Ovary (tissue), 7 donors: ENCODE measurements at regions not wholly inside any gene's neighbourhood (a gene's known extent, or its start where the extent isn't known, plus 50 kb on each side); places are given as distances from the start of the nearest gene placed in this dataset.

Source experiments
- DNase-seq, 5 donors: peaks; one replicate each; pipeline ENCODE4 v3.0.0-alpha.2; 2019 to 2020
- H3K27ac ChIP-seq, 2 donors: fragments of 200-600 bp; one replicate each; pipeline versions ENCODE4 v1.5.1 to v1.8.0; 2019 to 2022
- H3K27me3 ChIP-seq: fragments of 200-600 bp; one replicate; pipeline ENCODE4 v1.8.0; 2022
- H3K36me3 ChIP-seq: fragments of 200-600 bp; sonication (generic); one replicate; pipeline ENCODE4 v1.5.1; 2019
- H3K4me1 ChIP-seq: one replicate; pipeline ENCODE4 v1.8.1; 2013; ENCODE audit warnings: mild to moderate bottlenecking, moderate library complexity; ENCODE audit not compliant: insufficient read depth
- H3K4me3 ChIP-seq: fragments of 200-600 bp; sonication (generic); one replicate; pipeline ENCODE4 v1.5.1; 2017
- H3K9me3 ChIP-seq, 2 donors: fragments of 200-600 bp in 1 of 2; sonication (generic) in 1 of 2; one replicate each; pipeline versions ENCODE4 v1.5.1 to v1.8.1; 2013 to 2019; ENCODE audit warnings: mild to moderate bottlenecking in 1 of 2, moderate library complexity in 1 of 2
- CTCF ChIP-seq, 3 donors: fragments of 450-650 bp in 2 of 3; fragments of 200-600 bp in 1 of 3; IDR thresholded peaks; one replicate each; pipeline versions ENCODE4 v1.5.1 to v1.8.0; 2016 to 2022; ENCODE audit warnings: antibody characterized with exemption in 3 of 3, mild to moderate bottlenecking in 1 of 3
- EP300 ChIP-seq: sonication (generic); formaldehyde crosslinking; IDR thresholded peaks from one replicate; pipeline ENCODE4 v1.6.1; 2017; ENCODE audit warnings: antibody characterized with exemption
- POLR2A ChIP-seq: fragments of 450-650 bp; IDR thresholded peaks from one replicate; pipeline ENCODE4 v1.6.1; 2017; ENCODE audit warnings: antibody characterized with exemption, mild to moderate bottlenecking, moderate library complexity
- WGBS, 3 donors: extraction: QIAGEN DNeasy Blood & Tissue Kit in 1 of 3; methylation state at CpG; one replicate each; pipeline versions ENCODE4 v1.1.5 to v1.1.7; 2013 to 2017; 5-methylcytosine and 5-hydroxymethylcytosine counted together
- intact Hi-C, 4 donors: fragments of 100-400 bp; cut with DNase I; formaldehyde crosslinking; loops; one replicate each; pipeline versions ENCODE4 v1.11.0 to v1.15.1; 2022 to 2023
- donor health status: DM: no; HTN: no; CAD: no; lungs with moderate emphysema.
- donor health status: DM: no; HTN: no; CAD: no.
- donor health status: Bipolar disorder and iron deficiency.
- donor health status: DM: no; HTN: no; CAD: no.
- donor health status: DM: yes; HTN: yes; CAD: no.

DNA sequence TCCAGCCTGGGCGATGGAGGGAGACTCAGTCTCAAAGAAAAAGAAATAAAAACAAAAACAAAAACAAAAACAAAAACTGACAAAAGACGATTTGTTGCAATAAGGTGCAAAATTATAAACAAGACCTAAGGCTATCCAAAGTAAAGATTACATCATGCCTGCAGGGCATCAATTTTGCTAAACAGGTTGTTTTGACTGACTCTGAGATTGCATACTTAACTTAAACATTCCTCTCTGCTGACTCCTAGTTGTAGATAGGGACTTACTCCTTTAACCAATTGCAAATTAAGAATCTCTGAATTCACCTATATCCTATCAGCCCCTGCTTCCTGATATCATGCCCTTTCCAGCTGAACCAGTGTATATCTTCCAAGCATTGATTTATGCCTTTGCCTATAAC is 2687.3 kb downstream of the PCDH7 start:
- TF ChIP-seq CTCF (IDR thresholded peaks at IDR 0.05) (no peak), POLR2A (no peak), EP300 (no peak)
- Histone ChIP-seq H3K36me3 (no peaks in the 10 kb centered on the region), H3K4me3 (no peak overlapping the region), H3K27ac (no peak overlapping the region), H3K4me1 (no peaks in the 10 kb centered on the region), H3K9me3 (no peaks in the 10 kb centered on the region), H3K27me3 (no peaks in the 10 kb centered on the region)
- WGBS, 3 donors, result 70 to 82% (median 81%) methylated on average over 2 of the region's 2 CpGs
- no peak for DNase-seq
- intact Hi-C loops, result no loop called here

DNA sequence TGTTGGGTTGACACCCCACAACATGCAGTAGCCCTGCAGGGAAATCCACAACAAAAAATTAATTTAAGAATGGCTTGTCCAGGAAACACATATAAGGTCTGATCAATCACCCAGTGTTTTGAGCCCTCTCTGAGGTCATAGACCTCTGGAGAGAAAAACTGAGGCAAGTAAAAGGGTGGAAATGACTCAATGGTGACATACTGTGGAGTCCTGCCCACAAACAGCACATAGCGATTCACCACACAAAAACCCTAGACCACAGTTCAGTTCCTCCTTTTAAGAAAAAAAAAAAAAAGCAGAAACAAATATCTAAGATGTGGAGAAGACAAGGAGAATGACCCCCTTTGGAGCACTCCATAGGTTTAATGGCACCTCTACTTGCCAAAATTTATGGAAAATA is 2691.0 kb downstream of the PCDH7 start:
- intact Hi-C loops, result no loop called here
- 89 to 92% (median 90%) methylated on average over 1 of the region's 1 CpG for WGBS, 3 donors
- H3K27me3 ChIP-seq, result no peaks in the 10 kb centered on the region

DNA sequence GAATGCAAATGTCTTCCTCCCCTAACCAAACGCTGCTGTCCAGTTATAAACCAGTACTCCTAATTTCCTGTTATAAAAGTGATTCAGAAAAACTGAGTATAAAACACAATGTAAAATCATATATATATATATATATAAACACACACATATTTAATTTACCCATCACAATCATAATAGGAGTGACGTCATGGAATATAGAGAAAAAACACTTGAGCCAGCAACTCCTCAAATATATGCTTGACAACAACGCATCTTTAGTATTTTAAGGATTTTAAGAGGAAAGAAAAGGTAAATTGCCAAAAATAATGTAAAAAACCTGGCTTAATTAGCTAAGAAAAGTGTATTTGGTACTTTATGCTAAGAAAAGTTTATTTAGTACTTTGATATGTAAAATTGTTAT is 2701.7 kb downstream of the PCDH7 start:
- WGBS, 3 donors, result 80 to 86% (median 80%) methylated on average over 3 of the region's 3 CpGs
- H3K9me3 ChIP-seq, result no peaks in the 10 kb centered on the region
- intact Hi-C loops, result no loop called here

More for the DNA sequence above, 2691.0 kb downstream of the PCDH7 start:
- H3K4me3 ChIP-seq, result no peak overlapping the region
- H3K9me3 ChIP-seq, result no peaks in the 10 kb centered on the region
- no peaks in the 10 kb centered on the region for H3K36me3 ChIP-seq
- H3K27ac ChIP-seq, result no peak overlapping the region
- H3K4me1 ChIP-seq, result no peaks in the 10 kb centered on the region
- no peak for DNase-seq
- TF ChIP-seq POLR2A (no peak), EP300 (no peak), CTCF (IDR thresholded peaks at IDR 0.05) (no peak)

GRCh38 chr4:33422656-33423055 is 2702.5 kb downstream of the PCDH7 start:
- Histone ChIP-seq H3K4me1 (no peaks in the 10 kb centered on the region), H3K4me3 (no peak overlapping the region), H3K27me3 (no peaks in the 10 kb centered on the region), H3K27ac (no peak overlapping the region), H3K9me3 (no peaks in the 10 kb centered on the region), H3K36me3 (no peaks in the 10 kb centered on the region)
- no peak for DNase-seq
- TF ChIP-seq CTCF (IDR thresholded peaks at IDR 0.05) (no peak), POLR2A (no peak), EP300 (no peak)
- WGBS, 3 donors, result 48 to 61% (median 51%) methylated on average over 5 of the region's 5 CpGs
- intact Hi-C loops, result no loop called here

More for the DNA sequence above, 2701.7 kb downstream of the PCDH7 start:
- no peak for DNase-seq
- Histone ChIP-seq H3K27ac (no peak overlapping the region), H3K4me1 (no peaks in the 10 kb centered on the region), H3K36me3 (no peaks in the 10 kb centered on the region), H3K4me3 (no peak overlapping the region), H3K27me3 (no peaks in the 10 kb centered on the region)
- no peak for TF ChIP-seq CTCF (IDR thresholded peaks at IDR 0.05)
- no peak for TF ChIP-seq EP300
- TF ChIP-seq POLR2A, result no peak

GRCh38 chr4:33425936-33426335 is 2705.8 kb downstream of the PCDH7 start:
- Histone ChIP-seq H3K4me3 (no peak overlapping the region), H3K27me3 (no peaks in the 10 kb centered on the region), H3K27ac (no peak overlapping the region), H3K36me3 (no peaks in the 10 kb centered on the region), H3K9me3 (no peaks in the 10 kb centered on the region), H3K4me1 (no peaks in the 10 kb centered on the region)
- no peak for TF ChIP-seq EP300
- TF ChIP-seq POLR2A, result no peak
- TF ChIP-seq CTCF (IDR thresholded peaks at IDR 0.05), result no peak
- no peak for DNase-seq
- intact Hi-C loops, result no loop called here
- 11 to 14% (median 12%) methylated on average over 1 of the region's 1 CpG for WGBS, 3 donors
